ENCODE measurements at regions not wholly inside any gene's neighbourhood (a gene's known extent, or its start where the extent isn't known, plus 50 kb on each side); places are given as distances from the start of the nearest gene placed in this dataset.

DNA sequence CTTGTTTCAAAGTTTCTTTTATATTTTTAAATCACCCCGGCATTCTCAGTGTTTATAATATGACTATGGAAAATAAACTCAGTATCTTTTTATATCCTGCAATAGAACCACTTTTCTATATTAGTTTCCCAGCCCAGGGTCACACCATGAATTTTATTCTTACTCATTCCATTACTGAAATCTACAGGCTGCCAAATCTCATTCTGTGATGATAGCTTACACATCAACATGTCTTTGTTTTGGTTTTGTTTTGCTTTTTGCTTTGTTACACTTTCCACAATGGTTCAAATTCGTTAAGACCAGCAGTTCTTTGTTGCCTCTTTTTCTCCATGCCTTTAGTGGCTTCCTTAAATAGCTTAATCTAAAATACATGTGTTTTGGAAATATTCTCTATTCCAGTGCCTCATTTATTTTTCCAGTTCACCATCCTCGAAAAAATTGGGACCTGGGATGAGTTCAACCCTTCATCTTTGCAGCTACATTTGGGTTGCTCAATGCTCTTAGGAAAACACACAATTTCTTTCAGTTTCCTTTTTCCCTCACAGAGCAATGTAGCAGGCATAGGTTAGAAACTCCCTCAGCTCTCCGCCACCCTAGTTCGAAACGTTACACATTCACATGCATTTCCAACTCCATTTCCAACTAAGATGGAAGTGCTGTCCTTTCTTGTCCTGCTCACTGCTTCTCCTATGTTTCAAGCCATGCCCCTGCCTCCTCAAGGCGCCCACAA lies 1146.3 kb downstream of the MAT2B start:
- DNase-seq (ENCODE audit: low read depth), result no peak

GRCh38 chr5:164652276-164652660 lies 1146.8 kb downstream of the MAT2B start:
- no peak for DNase-seq (ENCODE audit: low read depth)

GRCh38 chr5:164663198-164663989 lies 1158.0 kb downstream of the MAT2B start:
- no peak for DNase-seq (ENCODE audit: low read depth)

DNA sequence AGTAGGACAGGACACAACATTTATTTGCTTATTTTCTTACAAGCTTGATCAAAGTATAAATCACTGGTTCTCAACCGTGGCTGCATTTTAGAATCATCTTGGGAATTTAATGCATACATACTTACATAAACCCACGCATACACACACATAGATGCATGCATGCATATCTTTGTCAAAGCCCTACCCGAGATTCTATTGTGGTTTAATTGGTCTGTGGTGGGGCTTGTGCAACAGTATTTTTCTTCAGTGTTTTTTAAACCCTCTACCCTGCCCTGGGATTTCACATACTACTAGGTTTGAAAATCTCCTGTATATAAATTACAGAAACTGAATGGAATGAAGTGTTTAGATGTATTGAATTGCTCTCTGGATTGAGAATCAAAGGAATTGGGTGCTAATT lies 1166.2 kb downstream of the MAT2B start:
- DNase-seq (ENCODE audit: low read depth), result no peak

DNA sequence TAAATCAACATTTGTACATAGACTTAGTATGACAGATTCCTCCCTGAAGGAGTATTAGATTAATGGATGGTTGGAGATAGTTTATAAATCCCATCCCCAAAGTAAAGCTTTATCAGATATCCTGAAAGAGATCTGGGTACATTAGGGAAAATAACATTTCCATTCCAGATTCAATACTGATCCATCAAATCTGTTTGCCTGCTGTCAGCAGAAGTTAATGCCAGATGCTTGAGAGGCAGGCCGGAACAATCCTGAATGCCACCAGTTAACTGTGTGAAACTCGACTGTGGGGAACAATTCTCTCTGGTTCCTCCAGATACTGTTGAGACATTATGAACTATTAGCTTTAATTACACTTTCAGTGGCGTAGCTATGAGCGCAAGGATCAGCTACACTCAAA lies 1166.8 kb downstream of the MAT2B start:
- DNase-seq (ENCODE audit: low read depth), result no peak

- no peak for DNase-seq (ENCODE audit: low read depth)
Measured at GRCh38 chr5:164672931-164673694, 1167.7 kb downstream of the MAT2B start.

DNA sequence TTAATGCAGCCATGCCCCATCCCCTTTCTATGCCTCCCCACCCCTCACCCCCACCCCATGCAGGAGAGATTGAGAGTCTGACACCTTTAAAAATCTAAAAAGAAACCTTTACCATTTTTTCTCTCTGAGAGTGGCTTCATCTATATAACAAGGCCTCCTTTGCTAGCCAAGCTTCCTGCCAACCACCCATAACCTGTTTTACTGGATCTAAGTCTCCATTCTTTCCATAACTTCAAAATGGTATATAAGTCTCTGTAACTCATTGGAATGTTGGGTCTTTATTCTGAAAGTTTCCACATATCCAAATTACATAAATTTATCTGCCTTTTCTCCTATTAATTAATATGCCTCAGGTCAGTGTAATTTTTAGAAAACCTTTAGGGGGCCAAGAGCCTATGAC lies 1174.0 kb downstream of the MAT2B start:
- DNase-seq (ENCODE audit: low read depth), result no peak

DNA sequence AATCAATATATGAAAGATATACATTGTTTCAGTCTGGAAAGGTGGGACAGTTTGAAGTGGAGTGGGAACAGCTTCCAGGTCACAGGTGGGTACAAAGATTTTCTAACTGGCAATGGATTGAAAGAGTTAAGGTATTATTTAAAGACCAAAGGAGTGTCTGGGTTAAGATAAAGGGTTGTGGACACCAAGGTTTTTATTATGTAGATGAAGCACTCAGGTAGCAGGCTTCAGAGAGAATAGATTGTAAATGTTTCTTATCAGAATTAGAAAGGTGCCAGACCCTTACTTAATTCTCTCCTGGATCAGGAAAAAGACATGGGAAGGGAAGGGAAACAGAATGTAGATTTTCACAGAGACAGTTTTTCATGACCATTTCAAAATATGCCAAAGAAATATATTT lies 1174.8 kb downstream of the MAT2B start:
- DNase-seq (ENCODE audit: low read depth), result no peak

- no peak for DNase-seq (ENCODE audit: low read depth)
Measured at GRCh38 chr5:164680812-164681520, 1175.5 kb downstream of the MAT2B start.

DNA sequence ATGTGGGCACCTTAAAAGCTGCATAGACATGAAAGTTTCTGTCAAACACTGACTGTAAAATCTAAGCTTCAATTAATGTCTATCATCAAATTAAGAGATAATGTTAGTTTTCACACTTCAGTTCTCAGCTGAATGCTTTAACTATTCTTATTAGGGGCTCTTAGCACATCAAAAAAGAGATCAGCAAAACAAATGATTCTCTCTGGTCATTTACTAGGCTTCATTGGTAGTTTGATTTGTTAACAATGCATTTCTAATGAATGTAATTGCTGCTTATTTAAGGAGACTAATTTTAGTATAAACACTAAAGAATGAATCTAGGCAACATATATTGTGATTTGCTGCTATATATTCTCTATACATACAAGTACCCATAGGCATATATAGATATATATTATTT lies 1182.0 kb downstream of the MAT2B start:
- DNase-seq (ENCODE audit: low read depth), result no peak

DNA sequence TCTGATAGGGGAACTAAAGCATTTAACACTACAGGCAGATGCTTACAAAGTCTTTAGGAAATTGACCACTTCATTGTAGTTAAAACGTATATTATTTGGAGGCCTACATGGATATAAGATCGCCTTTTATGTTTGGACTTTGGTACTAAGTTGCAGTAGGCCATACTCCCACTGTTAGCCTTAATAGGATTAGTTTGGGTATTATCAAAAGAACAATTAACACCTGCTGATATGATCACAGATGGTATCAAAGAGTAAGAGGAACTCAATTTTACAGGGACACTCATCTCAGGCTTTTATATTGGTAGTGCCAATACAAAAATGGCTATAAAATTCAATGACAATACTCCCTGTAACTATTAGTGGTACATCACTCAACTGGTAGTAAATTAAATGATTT lies 1183.0 kb downstream of the MAT2B start:
- no peak for DNase-seq (ENCODE audit: low read depth)

DNA sequence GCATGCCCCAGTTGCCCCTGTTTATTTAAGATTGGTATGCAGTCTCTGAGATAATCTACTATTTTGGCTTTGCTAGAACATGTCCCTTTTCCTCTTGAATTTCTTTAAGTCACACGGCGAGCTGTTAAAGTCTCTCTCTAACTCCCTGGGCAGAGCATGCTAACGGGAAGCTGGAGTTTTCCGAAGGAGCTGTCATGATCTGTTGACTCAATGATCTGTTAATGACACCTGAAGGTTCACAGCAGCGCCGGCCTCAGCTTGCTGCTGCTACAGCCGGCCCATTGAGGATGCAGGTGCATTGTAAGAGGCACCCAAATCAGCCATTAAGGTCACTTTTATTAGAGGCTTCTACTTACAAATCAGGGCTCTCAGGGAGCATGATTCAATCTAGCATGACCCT lies 1203.4 kb downstream of the MAT2B start:
- DNase-seq (ENCODE audit: low read depth), result no peak

- no peak for DNase-seq (ENCODE audit: low read depth)
Measured at GRCh38 chr5:164713682-164714081, 1208.3 kb downstream of the MAT2B start.

DNA sequence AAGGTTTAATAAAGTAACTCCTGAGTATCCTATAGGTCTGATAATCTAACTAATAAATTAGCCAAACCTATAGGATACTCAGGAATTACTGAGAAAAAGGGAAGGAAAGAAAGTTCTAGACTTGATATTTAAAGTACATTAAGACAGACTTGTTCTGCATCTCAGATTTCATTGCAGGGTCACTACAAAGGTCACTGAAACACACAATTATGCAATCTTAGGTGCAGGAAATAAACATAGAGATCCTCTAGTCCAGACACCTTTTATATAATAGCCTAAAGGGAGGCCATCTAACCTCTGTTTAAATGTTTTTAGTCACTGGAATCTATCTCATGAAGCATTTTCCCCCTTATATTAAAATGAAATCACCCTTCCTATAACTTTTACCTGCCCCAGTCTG lies 1215.7 kb downstream of the MAT2B start:
- DNase-seq (ENCODE audit: low read depth), result no peak

DNA sequence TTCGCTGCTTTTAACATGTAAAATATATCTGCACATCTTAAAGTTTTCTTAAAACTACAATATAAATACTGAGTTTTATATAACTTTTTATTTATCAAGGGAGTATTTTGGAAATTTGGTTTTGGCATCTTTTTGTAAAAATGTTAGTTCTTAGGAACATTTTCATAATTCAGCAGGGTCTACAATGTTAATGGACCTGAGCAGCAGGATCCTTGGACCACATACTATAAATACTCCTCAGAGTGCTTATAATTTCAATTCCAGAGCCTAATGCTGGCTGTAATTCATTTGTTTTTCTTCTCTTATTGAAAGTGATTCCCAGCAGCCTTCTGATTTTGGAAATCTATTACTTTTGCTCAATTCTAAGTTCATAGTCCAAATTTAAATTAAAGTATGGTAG lies 1216.2 kb downstream of the MAT2B start:
- no peak for DNase-seq (ENCODE audit: low read depth)

GRCh38 chr5:164722702-164723101 lies 1217.3 kb downstream of the MAT2B start:
- DNase-seq (ENCODE audit: low read depth), result no peak

DNA sequence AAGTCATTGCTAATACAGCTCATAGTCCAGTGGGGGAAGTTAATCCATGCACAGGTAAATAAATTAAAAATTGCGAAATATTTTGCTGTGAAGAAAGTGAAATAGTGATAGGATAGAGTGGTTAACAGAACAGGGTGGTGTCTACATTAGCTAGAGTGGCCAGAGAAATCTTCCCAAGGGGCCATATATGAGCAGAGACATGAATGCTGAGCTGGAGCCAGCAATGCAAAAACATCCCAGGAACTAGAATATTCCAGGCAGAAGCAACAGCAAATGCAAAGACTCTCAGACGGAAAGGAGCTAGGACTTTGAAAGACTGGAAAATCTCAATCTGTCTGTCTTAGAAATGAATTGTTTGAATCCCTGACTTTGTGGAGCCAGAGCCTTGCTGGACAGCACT lies 1221.6 kb downstream of the MAT2B start:
- no peak for DNase-seq (ENCODE audit: low read depth)

GRCh38 chr5:164728733-164729132 lies 1223.3 kb downstream of the MAT2B start:
- no peak for DNase-seq (ENCODE audit: low read depth)

- no peak for DNase-seq (ENCODE audit: low read depth)
Measured at GRCh38 chr5:164735334-164735733, 1229.9 kb downstream of the MAT2B start.

GRCh38 chr5:164741376-164741775 lies 1236.0 kb downstream of the MAT2B start:
- no peak for DNase-seq (ENCODE audit: low read depth)

DNA sequence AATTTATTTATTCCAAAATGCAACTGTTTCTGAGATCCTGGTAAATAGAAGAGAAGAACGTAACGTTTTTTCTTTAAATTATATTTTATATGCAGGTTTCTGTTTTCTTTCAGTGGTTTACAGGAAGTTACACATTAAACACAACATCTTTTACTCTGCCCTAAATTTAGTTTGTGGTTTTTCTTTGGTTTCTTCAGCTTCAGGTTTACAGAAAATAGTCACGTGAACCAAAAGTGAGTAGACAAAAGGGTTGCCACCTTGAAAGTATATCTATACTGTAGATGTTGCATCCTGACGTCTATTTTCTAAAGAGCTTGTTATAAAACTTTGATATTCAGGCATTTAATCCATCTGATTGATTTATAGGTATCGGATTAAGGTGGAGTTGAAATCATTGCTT lies 1236.6 kb downstream of the MAT2B start:
- no peak for DNase-seq (ENCODE audit: low read depth)

DNA sequence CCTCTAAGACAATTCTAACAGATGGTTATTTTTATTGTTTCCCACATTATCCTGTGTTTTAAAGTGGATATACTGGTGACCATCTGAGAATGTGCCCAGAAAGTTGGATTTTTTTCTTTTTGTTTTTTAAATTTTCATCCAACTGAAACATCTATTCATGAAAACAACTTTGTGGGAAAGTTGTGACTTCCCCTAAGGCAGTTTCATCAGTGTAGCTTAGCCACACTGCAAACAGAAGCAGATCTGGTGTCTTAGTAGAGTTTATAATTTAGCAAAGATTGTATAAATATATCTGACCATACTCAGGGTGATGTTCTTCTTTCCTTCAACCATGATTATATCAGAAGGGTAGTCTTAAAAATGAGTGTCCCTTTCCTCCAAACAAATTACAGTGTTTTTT lies 1241.3 kb downstream of the MAT2B start:
- no peak for DNase-seq (ENCODE audit: low read depth)

Data from myocyte (in vitro differentiated cells).